Glomerular visceral epithelial cell (primary cell): ENCODE measurements at regions not wholly inside any gene's neighbourhood (a gene's known extent, or its start where the extent isn't known, plus 50 kb on each side); places are given as distances from the start of the nearest gene placed in this dataset.
"Not testable (repeated sequence)": the region's sequence is repeated elsewhere in the genome, so short reads cannot be mapped to it uniquely, and the experiment has no call there.

Experiments used
- DNase-seq: peaks from one replicate; pipeline ENCODE4 v3.0.0-alpha.2; 2016; ENCODE audit errors: extremely low spot score

GRCh38 chr2:194550702-194551101 lies 1106.3 kb upstream of the SLC39A10 start:
- DNase-seq, result no peak

GRCh38 chr2:194549387-194549786 lies 1107.6 kb upstream of the SLC39A10 start:
- DNase-seq, result no peak

- no peak for DNase-seq
Measured at GRCh38 chr2:194545978-194546377, 1111.0 kb upstream of the SLC39A10 start.

- DNase-seq, result no peak
Measured at GRCh38 chr2:194539425-194539824, 1117.6 kb upstream of the SLC39A10 start.

GRCh38 chr2:194526121-194526520 lies 1130.9 kb upstream of the SLC39A10 start:
- no peak for DNase-seq

GRCh38 chr2:194514281-194514680 lies 1142.7 kb upstream of the SLC39A10 start:
- no peak for DNase-seq

GRCh38 chr2:194511070-194511469 lies 1146.0 kb upstream of the SLC39A10 start:
- DNase-seq, result not testable (repeated sequence)

- not testable (repeated sequence) for DNase-seq
Measured at GRCh38 chr2:194504876-194505275, 1152.2 kb upstream of the SLC39A10 start.

- DNase-seq, result no peak
Measured at GRCh38 chr2:194495046-194495445, 1162.0 kb upstream of the SLC39A10 start.

GRCh38 chr2:194494401-194494800 lies 1162.6 kb upstream of the SLC39A10 start:
- DNase-seq, result no peak

- no peak for DNase-seq
Measured at GRCh38 chr2:194491409-194492115, 1165.5 kb upstream of the SLC39A10 start.

- no peak for DNase-seq
Measured at GRCh38 chr2:194486326-194486725, 1170.7 kb upstream of the SLC39A10 start.

GRCh38 chr2:194483041-194483440 lies 1174.0 kb upstream of the SLC39A10 start:
- DNase-seq, result no peak

GRCh38 chr2:194465641-194466040 lies 1191.4 kb upstream of the SLC39A10 start:
- DNase-seq, result no peak

GRCh38 chr2:194464964-194465638 lies 1191.9 kb upstream of the SLC39A10 start:
- no peak for DNase-seq

GRCh38 chr2:194462883-194463282 lies 1194.1 kb upstream of the SLC39A10 start:
- not testable (repeated sequence) for DNase-seq

GRCh38 chr2:194455358-194455757 lies 1201.7 kb upstream of the SLC39A10 start:
- no peak for DNase-seq

GRCh38 chr2:194452504-194452903 lies 1204.5 kb upstream of the SLC39A10 start:
- no peak for DNase-seq

GRCh38 chr2:194445226-194445625 lies 1211.8 kb upstream of the SLC39A10 start:
- DNase-seq, result no peak

- DNase-seq, result no peak
Measured at GRCh38 chr2:194443926-194444325, 1213.1 kb upstream of the SLC39A10 start.

GRCh38 chr2:194424683-194425209 lies 1232.3 kb upstream of the SLC39A10 start:
- DNase-seq, result no peak

GRCh38 chr2:194411221-194411620 lies 1245.8 kb upstream of the SLC39A10 start:
- no peak for DNase-seq

GRCh38 chr2:194395818-194396217 lies 1261.2 kb upstream of the SLC39A10 start:
- DNase-seq, result no peak
